ENCODE measurements at regions not wholly inside any gene's neighbourhood (a gene's known extent, or its start where the extent isn't known, plus 50 kb on each side); places are given as distances from the start of the nearest gene placed in this dataset.

DNA sequence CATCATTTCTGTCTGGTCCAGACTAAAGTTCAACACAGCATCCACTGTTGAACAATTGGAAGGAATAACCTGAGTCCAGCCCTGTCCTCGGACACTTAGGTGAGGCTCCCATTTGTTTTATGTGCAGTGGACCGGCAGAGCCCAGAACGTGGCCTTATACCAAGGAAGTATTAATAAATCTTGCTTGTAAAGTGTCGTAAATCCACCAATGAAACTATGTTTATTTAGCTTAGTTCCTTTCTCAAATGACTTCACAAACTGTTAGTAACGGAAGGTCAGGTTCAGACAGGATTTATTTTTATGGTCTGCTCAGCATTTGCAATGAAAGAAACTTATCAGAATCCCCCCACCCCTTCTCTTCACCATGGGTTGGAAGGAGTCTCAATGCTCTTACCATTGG lies 149.5 kb downstream of the PCSK1 start:
- DNase-seq, result peak; percentile 7

DNA sequence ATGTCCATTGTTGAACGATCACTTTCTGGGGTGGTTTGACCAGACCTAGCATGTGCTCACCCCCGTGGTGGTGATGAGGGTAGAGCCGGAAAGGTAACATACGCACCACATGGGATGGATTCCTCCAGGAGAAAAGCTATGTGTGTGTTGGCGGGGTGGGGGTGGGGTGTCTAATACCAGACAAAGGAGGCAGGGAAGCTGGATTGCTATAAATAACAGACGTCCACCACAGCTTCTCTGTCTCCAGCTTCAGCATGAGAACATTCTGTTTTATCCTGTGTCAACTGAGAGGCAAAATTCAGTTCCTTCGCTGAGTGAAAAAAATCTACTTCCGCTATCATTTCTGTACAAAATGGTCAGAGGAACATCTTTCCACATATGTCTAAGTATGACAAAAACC lies 151.0 kb downstream of the PCSK1 start:
- no peak for DNase-seq

DNA sequence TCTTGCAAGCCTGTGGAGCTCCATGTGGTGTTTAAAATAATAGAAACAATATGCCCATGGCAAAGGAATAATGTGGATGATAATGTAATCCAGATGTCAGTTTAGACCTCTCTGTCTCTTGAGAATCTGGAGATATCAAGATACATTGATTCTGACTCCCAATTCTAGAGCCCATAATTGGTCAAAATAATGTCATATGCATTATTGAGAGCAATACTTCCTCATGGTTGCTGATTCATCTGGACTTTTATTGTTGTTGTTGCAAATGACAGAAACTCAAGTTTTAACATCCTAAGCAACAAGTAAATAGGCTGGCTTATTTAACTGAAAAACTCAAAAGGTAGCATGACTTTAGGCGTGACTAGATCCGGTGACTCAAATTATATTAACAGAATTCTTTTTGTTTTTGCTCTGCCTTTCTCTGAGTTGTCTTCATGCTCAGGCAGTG lies 152.1 kb downstream of the PCSK1 start:
- DNase-seq, result no peak

DNA sequence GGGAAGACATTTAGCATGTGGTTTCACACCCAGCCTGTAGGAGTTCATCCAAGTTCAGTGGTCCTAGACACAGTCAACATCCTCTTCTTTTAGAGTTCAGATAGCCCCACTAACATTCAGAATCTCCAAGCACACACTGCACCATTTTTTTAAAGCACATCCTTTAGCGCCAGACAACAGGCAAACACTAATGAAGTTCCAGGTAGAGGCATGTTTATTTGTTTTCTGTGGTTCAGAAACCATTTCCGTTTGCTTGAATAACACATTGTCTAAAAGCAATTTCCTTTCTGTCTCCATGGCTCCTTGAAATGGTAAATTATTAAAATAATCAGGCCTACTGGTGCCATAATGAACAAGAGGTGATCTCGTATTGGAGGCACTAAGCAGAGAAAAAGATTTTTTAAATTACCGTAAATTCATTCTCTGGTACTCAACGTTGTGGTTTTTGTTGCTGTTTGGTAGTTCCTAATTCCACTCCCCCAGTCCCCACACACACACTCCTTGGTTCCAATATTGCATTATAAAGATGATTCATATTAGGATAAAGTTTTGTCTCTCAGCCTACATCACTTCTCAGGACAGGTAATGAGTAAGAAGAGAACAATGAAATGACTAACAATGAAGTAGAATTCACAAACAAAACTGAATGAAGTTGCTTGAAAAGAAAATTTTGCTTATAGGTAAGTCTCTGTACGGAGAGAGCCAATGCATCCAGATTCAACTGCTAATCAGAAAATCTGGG lies 153.1 kb downstream of the PCSK1 start:
- no peak for DNase-seq

DNA sequence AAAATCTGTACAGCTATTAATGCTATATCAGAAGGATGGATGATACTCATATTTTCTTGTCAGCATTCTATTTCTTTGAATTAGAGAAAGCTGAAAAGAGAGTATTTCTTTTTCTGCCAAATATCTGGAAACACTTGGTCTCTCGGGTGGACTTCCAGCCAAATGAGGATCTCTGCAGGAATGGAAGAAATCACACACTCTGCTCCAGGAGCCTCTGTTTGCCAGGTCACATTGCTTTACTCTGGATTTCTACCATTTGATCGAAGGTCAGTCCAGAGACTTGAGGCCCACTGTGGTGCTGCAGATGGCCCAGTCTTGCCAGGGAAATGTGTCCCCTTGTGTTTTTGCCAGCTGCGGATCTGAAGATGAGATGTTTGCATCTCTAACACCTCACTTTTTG lies 154.1 kb downstream of the PCSK1 start:
- DNase-seq, result no peak

DNA sequence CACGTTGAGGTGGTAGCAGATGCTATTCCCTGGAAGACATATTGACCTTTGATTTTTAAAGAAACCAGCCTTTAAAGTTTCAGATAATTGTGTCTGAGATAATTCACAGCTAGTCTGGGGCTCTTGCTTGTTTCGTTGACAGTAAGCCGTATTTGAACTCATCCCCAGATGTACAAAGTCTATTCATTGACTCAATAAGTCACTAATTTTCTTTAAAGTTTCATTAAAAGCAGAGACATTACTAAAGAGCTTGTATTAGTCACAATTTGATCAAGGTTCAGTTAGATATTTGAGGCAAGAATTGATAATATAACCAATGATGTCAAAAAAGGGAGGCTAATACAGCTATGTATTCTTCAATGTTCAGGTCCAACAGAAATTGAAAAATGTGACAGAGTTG lies 158.0 kb downstream of the PCSK1 start:
- DNase-seq, result no peak

DNA sequence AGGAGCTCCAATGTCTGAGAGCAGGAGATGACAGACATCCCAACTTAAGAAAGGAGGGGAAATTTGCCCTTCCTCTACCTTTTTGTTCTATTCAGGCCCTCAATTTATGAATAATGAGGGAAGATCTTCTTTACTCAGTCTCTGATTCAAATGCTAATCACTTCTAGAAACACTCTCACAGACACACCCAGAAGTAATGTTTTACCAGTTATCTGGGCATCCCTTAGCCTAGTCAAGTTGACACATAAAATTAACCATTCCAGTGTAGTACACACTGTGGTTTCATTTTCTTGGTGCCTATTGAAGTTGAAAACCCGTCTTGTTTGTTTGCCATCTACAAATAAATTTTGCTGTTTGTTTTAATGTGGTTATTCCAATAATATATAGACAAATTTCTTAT lies 167.6 kb downstream of the PCSK1 start:
- no peak for DNase-seq

DNA sequence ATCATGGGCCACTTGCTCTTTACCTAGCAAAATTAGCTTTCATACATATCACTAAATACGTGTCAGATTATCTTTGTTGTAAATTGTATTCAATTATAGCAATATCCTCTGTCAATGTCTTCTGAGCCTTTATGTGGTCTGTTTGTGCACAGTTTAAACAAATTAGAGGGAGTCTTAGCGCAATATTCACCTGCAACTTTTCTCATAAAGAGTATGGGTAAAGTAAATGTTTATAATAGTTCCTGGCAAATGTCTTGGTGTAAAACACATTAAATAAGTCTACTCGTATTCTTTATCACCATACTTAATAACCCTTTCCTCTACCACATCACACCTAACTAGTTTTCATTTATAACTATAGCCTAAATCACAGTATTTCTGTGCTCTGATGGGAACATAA lies 169.0 kb downstream of the PCSK1 start:
- no peak for DNase-seq

DNA sequence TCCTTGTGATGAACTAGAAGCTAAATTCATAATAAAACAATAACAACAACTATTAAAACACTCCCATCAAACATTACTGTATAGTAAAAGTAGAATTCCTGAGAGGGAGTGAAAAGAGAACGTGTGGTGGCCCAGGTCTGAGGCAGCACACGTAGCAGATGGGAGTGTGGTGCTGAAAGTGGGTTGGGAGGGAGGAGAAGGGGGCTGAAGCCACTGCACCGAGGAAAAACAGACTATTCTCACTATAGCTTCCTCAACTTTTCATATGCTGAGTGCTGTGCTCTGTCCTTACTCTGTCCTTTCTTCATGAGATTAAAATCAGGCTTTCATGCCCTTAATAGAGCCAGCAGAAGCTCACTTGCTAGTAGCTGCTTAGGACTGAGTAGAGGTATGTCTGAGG lies 170.9 kb downstream of the PCSK1 start:
- DNase-seq, result no peak

DNA sequence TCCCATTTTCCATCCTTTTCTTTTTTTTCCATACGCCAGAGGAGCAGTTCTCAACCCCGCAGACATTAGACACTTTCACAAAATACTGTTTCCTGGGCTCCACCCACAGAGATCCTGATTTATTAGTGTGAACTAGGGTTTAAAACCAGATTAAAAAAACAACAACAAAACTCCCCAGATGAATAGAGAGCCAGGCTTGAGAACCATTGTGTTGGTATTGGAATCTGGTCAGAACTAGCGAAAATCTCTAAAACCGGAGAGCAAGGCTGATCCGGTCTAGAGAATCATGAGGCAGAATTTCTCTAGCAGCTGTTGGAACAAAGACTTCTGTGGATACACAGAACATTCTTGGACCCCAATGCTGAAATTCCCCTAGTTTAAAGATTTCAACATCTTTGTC lies 173.0 kb downstream of the PCSK1 start:
- DNase-seq, result no peak

DNA sequence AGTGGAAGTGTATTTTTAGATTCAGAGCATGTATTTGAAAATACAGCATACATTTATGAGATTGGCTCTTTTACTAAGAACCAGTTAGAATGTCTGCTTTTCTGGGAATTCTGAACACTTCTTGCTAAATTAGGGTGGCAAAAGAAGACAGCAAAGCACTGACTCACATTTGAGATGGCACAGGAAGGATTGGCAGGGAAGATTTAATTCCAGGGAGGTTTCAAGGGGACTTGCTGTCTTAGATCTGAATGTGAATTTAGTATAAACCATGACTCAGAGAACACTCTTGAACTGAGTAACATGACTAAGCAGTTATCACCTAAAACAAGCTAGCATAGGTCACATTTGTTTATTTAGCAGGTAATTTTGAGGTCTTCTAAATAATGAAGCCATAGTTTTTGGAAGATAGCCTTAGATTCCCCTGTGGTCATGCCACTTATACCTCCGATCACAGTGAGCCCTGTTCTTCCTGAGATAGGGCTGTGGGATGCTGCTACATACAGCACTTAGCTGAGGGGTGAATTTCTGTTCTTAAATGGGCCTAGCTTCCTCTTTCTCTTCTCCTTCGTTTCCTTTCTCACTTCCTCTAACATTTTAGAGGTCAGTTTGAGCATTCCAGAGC lies 173.8 kb downstream of the PCSK1 start:
- DNase-seq, result no peak

DNA sequence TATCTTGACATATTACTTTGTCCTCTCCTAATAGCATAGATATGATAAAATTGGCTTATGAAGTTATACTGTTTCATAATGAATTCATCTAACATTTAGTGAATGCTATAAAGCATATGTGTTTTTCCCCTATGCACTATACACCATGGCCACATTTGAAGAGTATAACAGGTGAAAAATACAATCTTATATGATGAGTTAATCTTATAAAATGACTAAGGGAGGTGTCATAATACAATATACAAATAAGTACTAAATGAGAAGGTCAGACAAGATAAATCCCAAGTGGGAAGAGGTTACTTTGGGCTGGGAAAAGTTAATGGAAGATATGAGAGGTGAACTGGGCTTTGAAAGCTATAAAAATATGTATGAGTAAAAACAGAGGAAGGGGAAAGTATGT lies 174.4 kb downstream of the PCSK1 start:
- DNase-seq, result no peak

DNA sequence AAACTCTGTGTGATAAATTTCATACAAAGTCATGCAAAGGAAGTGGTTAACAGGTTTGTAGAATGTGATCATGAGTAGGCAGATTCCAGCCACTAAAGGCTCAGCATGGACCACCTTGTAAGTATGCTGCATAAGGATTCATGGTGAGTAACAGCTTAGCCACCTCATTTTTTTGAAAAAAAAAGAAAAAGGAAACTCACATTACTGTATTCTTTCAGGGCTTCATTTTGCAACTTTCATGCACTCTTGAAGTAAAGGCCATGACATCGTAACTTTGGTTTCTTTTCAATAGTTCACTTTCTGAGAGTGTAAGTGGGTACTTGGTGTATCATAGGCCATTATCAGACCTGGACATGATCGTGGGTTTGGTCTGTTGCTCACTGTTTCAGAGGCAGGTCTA lies 175.1 kb downstream of the PCSK1 start:
- DNase-seq, result no peak

DNA sequence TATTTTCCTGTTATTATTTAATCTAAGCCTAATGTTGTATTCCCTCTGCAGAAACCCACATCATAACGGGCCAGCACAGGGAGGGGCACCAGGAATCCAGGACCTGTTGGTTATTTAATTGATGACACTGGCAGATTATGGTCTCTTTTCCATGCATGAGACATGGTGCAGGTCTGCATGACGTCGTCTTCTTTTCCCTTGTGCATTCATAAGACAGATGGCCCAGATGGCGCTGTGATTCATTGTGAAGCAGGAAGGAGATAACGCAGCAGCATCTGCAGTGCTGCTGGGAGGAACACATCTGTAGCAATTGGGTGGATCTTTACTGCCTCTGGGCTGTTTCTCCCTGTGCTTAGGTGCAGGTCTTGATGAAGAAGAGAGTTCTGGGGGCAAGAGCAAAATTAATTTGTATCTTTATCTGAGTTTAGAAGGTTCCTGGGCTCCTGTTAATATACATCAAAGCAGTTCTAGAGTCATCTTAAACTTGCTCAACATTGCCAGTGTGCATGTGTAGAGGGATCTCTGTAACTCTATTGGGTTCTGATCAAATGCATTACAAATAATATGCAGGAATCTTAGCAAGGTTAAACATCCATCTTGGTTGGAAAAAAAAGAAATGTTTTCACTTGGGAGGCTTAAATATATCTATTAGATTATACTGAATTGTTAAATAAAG lies 176.1 kb downstream of the PCSK1 start:
- no peak for DNase-seq

DNA sequence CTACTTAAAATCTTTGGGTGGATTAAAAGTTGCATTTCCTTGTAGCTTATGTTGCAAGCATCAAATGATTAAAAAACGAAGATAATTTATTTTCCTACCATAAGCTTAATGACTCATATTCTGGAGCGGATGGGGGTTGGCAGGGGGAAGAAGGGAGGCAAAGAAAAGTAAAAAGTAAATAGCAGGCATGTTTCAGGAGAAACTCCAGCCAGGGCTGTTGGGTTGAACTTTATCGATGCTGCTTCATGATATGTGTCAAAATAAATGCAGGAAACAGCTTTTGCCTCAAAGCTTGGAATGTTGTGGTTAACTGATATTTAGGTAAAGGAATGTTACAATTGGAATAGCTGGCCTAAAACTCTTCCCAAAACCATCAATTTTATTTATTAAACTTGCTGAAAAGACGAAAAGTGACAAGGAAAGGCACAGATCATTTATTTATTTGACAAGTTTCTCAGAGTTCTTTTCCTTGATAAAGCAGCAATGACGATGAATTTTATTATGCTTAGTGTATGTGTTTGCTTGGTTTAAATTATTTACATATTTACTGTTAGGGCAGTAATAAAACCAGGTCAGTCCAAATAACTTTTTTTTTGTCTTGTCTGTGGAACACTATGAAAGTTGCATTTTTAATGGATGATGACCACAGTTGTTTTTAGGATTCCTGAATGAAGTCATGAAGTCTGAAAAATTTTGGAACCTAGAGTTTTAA lies 177.9 kb downstream of the PCSK1 start:
- DNase-seq, result no peak

DNA sequence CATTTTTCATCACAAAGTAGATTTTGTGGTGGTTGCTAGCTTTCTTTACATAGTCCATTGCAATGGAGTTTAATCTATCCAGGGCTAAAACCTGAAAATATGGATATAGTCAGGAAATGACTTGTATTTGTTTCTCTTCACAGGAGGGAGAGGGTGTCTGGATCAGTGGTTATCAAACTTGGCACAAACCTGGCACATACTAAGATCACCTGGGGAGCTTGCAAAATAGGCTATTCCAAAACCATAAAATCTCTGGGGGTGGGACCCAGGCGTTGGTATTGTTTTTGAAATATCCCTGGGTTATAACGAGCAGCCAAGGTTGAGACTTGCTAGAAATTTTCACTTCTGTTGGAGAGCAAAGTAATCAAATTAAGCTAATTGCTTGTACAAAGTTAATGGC lies 179.9 kb downstream of the PCSK1 start:
- no peak for DNase-seq

DNA sequence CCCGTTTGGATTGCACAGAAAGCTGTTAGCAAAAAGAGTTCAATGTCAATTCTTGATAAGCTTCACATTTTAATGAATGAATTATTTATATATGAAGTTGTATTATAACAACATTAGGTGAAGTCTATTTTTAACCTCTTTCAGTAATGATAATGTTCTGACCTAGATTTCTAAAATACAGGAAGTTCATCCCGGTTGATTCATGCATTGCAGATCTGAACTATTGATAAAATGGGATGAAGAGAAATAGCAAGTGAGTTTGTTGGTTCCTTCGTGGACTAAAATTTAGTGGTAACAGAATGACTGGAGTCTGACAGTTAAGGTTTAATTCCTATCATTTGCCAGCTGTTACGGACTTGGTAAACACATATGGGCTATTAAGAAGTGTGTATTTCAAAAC lies 180.5 kb downstream of the PCSK1 start:
- DNase-seq, result no peak

DNA sequence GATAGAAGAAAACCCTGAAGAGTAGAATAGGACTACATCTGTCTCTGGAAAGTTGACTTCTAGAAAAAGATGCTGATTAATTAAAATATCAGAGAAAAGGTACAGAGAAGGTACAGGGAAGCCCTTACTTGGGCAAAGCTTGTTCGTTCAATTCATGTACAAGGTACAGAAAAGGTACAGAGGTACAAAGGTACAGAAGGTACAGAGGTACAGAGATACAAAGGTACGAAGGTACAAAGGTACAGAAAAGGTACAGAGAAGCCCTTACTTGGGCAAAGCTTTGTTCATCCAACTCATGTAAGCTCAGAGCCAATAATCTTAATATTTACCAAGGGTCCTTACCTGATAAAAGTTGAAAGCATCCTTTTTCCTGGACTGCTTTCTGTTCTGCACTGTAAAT lies 182.3 kb downstream of the PCSK1 start:
- DNase-seq, result no peak

DNA sequence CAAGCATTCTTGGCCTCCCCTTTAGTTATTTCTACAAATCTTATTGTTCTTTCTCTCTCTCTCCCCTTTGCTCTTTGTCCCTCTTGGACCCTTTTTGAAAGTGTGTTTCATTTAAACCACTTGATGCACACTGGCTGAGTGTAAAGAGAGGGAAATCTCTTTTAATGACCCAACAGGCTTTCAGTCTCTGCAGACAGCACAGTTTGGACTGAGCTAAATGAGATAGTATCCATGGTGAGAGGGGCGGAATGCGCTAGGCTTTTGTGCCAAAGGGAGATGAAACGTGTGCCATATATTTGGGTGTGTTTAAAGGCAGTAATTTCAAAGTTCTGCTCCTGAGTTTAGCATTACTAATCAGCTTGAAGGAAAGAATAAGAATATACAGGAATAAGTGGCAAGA lies 184.9 kb downstream of the PCSK1 start:
- no peak for DNase-seq

DNA sequence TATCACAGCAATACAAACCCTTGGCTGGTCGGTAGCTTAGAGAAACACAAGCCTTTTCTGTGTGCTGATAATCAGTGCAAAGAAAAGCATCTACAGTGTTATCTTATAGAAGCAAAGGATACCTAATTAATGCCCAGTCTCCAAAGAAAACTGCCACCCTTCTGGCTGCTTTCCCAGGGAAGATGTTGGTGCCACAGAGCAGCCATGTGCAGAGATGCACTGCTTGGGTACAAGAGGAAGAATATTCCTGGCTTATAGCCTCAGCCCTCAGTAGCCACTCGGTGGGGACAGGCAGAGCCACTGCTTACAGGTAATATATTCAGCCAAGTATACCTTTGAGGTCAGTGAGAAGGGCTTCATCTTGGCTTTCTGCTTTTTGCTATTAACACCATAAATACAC lies 185.3 kb downstream of the PCSK1 start:
- DNase-seq, result no peak

DNA sequence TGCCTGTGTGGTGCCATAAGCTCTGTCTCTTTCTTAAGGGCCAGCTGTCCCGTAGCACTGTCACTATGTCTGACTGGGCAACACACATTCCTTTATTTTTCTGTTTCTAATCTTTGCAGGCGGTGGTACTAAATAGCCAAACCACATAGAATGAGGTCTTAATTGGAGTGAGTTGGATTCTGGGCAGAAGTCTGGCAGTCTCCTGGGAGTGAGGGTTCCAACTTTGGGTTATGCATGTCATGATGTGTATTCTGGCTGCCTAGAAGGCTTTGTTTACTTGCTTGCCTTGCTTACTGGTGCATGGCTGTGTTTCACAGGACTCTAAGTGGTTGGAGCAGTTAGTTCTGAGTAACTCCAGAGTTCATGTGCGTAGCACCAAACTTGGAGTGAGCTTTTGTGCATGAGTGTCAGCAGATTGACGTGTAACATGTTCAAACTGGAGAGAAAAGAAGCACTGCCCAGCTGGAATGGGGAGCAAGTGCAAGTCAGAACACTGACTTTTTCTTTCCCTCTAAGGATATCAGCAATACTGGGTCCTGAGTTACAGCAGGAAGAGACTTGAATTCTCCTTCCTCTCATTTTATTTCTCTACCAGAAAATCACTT lies 185.8 kb downstream of the PCSK1 start:
- peak; percentile 15 for DNase-seq

DNA sequence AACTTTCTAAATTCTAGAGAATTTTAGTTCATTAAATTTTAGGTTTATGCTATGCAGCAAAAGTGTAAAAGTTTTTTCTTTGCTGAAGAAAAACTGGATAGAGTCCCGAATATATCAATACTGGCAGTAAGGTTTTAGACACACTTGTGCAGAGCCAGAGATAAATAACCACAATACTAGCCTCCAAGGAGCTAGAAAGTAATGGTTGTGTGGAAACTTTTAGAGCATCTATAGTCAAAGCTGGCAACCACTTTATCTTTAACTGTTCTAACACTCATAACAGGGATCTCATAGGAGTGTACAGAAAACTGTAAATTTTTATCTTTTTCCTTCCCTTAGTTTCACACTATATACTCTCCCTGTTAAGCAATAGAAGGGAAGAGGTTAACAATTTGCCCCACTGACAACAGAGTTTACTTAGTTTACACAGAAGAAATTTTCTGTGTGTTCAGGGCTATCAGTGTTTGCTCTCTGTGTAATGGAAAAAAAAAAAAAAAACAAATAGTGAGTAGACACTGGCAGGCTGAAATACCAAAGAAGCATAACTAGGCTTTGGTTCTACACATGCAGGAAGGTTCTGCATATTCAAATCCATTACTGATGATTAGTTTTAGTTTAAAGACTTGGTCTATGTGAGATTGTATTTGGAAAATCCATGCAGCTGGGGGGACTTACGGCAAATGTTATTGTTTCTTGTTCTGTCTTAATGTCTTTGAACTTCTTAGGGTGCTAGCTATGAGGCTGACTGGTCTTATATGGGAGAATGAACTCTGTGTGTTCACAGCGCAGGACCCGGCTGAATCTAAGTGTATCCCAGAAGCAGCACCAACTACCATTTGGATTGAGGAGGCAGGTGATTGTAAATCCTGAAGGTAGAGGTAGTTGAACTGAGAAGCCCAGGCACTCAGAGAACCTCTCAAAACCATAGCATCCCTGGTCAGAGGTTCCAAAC lies 187.6 kb downstream of the PCSK1 start:
- no peak for DNase-seq

Data from right kidney (tissue), 1 donor.